NCI-H226 (cell line): ENCODE measurements at regions not wholly inside any gene's neighbourhood (a gene's known extent, or its start where the extent isn't known, plus 50 kb on each side); places are given as distances from the start of the nearest gene placed in this dataset.

Source experiments
- DNase-seq: peaks from one replicate; pipeline ENCODE4 v3.0.0-alpha.2; 2015

DNA sequence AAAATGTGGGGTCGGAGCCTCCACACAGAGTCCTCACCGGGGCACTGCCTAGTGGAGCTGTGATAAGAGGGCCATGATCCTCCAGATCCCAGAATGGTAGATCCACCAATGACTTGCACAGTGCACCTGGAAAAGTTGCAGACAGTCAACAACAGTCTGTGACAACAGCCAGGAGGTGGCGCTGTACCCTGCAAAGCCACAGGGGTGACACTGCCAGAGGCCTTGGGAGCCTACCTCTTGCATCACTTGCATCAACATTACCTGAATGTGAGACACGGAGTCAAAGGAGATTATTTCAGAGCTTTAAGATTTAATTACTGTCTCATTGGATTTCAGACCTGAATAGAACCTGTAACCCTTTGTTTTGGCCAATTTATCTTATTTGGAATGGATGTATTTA lies 614.1 kb upstream of the CDH9 start:
- DNase-seq = no peak

DNA sequence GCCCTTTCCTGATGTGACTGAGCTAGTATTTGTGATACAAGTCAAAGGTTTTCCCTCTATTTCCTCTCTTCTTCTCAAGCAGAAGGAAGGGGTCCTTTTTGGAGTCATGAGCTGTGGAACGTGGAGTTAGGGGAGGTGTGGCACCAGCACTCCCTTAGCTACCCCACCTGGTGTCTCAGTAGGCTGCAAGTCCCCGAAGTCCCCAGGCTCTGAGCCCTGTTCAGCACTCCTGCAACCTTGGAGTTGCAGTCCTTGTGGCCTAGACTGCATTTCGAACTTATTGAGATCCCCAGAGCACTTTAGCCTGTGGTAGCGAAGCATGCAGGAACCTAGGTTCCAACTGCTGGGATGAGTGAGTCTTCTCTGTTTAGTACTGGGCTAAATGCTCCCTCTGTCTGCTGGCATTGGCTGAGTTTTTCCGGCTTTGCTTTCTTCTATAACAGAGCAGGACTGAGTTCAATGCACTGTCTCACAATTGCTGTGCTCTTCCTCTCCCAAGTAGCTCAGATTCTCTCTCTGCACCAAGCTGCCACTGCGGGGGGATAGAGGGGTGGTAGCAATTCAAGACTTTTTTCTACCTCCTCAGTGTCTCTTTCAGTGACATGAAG lies 600.7 kb upstream of the CDH9 start:
- no peak for DNase-seq

DNA sequence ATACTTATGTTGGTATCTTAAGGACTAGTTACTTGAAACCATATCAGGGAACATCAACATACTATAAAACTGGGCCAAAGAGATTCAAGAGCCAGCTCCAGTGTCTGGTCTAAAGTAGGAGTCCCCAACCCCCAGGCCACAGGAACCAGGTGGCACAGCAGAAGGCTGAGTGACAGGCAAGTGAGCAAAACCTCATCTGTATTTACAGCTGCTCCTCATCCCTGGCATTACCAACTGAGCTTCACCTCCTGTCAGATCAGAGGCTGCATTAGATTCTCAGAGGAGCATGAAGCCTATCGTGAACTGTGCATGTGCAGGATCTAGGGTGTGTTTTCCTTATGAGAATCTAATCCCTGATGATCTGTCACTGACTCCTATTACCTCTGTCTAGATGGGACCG lies 581.6 kb upstream of the CDH9 start:
- DNase-seq = no peak

DNA sequence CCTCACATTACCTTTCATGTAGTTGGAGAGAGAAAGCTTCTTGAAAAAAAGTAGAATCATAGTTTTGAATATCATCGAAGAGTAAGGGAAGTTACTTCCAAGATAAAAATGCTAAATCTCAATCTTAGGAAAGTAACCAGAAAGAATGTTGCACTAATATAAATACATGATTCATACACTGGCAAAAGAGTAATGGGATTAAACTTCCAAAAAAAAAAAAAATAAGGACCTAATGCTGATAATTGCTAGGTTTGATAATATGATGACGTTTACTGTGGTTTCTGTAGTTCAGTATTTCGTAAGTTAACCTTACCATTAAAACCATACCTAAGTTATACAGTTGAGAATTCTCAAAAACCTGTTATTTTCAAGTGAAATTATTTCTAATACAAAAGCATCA lies 573.8 kb upstream of the CDH9 start:
- DNase-seq = peak; percentile 39

DNA sequence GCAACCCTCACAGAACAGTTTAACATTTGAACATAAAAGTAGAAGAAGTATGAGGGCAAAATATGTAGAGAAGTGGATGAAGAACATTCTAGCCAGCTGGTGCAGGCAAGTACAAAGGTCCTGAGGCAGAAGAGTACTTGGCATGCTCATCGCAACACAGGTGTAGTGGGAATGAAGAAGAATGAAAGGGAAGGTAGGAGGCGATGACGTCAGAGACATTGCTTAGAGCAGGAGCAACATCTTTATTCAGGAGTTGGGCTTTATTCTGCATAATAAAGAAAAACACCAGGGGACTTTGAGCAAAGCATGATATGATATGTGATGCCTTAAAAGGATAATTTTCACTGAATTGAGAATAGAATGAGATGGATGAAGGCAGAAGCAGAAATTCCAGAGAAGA lies 570.6 kb upstream of the CDH9 start:
- no peak for DNase-seq

DNA sequence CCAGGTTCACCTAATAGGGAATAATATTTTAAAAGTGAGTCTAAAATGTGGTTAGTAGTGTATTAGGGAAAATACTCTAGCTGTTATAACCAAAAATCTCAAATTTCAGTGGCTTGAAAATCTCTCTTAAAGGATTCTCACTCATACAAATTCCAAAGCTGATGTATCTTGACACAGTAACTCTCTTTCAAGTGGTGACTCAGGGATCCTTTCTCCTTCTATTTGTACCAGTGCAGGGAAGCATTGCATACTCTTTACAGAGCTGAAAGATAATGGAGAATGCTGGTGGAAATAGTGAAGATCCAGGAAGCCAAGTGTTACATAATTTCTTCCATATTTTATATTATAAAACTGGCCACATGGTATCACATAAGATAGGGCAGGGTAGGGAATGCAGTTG lies 560.2 kb upstream of the CDH9 start:
- DNase-seq = peak; percentile 80

DNA sequence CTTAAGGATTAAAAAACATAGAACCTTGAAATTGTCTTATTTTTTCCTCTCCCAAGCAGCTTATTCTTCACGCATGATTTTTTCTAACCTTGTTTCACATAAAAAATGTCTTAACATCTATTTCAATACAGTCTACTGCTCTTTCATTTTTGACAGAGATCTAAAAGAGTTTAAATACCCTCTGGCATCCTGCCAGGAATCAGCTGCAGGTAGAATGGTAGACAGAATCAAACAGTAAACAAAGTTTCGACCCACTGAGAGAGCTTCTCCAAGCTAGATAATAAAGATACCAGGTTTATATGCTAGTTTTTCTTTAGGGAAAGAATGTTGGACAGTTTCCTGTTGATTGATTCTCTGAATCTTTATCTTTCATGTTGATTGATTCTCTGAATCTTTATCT lies 555.8 kb upstream of the CDH9 start:
- no peak for DNase-seq

DNA sequence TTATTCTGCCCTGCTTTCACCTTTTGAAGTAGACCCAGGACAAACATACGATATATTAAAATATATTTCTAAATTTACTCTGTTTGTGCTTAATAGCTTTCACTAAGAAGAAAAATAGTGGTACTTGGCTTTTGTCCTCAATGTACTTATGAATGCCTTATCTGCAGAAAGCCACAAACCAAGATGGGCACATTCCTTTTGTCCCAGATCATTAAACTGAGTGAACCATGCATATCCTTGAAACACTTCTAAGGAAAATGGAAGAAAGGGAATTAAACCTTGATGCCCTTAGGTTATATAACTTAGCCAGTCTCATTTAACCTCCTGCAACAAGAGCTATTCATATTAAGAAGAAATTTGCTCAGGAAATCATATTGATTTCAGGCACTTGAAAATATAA lies 553.8 kb upstream of the CDH9 start:
- DNase-seq = peak; percentile 83

DNA sequence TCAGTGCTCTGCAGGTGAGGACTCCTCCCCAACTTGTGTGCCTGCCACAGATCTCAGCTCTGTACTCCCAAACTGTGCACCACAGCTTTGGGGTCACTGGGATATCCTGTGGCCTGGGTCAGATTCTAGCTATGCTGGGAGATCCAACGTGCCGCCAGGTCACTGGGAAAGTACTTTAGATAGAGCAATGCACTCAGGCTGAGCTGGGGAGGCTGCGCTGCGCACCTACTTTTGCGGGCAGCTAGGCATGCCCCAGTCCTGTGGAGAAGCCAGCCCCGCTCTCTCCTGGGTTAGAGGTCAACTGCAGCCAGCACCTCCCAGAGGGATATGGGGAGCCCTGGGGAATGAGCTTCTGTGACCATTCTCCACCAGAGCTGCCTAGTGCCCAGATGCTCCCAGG lies 552.1 kb upstream of the CDH9 start:
- DNase-seq = no peak

DNA sequence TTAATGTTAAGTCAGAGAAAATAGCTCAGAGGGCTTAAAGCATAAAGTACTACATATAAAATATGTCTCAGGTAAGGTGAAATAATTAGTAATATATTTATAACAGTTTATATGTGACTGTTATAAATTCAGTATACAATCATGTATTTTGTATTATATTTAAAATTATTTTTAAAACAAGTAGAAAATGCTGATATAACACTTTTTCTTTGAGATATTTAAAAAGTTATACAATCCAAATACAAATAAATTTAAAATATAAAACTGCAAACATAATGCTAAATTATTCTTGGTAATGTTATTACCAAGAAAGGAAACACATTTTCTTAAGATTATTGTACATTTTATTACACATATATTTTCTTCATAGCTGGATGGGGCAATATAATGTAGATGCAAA lies 539.9 kb upstream of the CDH9 start:
- no peak for DNase-seq

DNA sequence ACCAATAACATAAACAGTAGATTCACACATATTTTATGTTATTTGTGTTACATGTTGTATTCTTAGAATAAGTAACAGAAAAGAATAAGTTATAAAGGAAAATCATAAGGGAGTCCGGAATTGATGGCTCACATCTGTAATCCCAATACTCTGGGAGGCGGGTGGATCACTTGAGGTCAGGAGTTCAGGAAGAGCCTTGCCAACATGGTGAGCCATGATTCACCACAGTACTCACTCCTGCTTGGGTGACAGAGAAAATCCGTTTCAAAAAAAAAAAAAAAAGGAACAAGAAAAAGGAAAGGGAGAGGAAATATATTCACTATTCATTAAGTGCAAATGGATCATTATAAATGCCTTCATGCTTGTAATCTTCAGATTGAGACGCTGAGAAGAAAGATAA lies 533.3 kb upstream of the CDH9 start:
- DNase-seq = no peak

DNA sequence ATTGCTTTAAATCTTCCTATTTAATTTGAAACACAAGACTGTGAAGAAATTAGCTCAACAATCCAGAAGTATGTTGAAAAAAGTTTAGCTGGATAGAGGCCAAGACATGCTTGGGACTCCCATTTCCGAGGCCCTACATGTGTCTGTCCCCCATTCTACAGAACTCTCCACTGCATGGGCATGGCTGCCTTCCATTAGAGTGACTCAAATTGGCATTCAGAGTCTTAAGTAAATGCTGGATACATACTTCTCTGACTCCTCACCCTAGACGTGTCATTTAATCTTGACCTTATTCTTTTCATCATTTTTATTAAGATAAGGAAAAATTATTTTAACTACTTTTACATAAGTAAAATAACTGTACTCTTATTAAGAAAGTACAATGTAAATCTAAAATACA lies 530.4 kb upstream of the CDH9 start:
- peak; percentile 63 for DNase-seq

DNA sequence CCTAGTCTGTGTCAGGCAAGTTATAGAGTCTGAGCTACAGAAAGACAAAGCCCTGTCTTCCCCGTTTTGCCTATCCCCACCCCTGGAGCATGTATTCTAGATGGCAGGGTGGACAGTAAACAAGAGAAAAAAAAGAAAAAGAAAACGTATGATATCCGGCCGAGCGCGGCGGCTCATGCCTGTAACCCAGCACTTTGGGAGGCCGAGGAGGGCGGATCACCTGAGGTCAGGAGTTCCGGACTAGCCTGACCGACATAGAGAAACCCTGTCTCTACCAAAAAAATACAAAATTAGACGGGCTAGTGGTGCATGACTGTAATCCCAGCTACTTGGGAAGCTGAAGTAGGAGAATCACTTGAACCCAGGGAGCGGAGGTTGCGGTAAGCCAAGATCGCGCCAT lies 523.0 kb upstream of the CDH9 start:
- DNase-seq = no peak

DNA sequence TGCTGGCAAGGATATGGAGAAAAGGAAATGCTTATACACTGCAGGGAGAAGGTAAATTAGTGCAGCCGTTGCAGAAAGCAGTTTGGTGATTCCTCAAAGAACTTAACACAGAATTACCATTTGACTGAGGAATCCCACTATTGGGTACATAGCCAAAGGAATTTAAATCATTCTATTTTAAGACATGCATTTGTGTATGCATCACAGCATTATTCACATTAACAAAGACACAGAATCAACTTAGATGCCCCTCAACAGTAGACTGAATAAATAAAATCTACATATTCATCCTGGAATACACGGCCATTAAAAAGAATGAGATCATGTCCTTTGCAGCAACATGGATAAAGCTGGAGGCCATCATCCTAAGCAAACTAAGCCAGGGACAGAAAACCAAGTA lies 510.1 kb upstream of the CDH9 start:
- DNase-seq = no peak

DNA sequence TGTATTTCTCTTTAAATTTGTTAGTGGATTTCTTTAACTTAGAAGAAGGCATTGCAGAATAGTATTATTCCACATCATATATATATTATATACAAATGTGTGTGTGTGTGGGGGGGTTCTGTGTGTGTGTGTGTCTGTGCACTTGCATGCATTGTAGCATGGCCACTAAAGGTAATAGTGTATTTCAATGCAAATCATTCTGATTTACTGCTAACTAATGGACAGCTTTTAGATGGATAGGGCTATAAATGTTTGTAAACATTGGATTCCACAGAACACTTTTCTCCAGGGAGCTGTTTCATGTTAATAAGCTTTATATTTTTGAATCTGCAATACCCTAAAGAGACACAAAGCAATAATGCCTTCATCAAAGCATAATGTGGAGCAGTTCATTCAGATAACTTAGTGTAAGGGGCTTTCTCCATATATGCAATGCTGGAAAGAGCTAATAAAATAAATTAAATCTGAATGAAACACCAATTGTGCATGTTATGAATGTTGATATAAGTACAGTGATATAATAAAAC lies 496.7 kb upstream of the CDH9 start:
- DNase-seq = no peak

DNA sequence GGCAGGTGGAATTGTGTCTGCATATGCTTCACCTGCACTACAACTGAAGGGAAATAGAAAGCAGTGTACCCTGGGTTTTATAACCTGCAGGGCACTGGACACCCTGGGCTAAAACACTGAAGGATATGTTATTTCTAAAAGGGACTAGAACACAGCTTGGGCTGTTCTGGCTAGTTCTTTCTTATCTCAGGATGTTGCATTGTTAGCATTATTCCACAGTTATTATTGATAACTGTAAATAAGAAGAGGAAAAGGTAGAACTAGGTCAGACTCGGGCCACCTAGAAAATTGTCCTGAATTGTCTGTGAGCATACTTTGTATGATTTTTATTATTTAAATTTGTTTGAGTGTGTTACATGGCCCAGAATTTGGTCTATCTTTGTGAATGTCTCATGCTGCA lies 493.9 kb upstream of the CDH9 start:
- no peak for DNase-seq

DNA sequence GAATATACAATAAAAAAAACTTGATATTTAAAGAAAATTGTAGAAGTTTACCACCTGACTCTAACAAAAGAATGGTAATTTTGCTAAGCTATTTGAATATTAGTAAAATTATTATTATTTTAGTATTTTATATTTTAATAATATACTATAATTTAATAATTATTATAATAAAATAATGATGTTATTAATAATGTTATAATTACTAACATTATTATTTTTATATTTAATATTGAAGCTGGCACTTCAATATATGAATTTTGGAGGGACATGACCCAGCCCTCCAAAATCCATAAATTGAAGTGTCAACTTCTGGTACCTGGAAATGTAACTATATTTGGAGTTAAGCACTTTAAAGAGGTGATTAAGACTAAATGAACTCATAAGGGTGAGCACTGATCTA lies 486.1 kb upstream of the CDH9 start:
- DNase-seq = no peak

DNA sequence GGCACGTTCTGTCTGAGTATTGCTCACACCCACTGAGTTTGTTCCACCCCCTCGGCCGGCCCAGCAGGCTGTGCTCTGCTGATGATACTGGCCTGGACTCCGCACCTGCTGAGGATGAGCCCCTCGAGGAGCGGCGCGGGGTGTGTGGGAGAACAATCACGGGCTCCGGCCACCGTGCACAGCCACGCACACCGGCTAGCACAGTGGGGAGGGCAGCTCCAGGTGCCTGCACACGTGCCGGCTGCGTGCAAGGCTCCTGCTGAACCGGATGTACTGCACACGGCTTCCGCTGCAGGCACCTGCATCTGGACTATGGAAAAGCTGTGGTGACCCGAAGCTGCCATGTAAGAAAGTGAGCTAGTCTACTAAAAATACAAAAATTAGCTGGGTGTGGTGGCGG lies 485.2 kb upstream of the CDH9 start:
- no peak for DNase-seq

DNA sequence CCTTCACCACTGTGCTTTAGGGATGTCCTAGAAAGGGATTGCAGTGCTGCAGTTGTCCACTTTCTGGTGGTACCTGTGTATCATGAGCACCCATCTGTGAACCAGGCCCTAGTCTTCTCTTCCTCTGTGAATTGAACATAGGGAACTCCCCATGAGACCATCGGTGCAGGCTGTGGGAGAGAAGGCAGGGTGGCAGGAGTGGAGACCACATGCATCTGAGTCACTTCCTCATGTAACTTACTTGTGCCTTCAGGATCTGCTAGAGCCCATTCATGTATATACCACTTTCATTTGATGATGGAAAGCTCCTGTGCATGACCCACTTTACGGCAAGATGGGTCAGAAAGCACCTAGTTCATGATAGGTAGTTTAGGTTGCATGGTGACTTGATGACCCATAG lies 478.1 kb upstream of the CDH9 start:
- no peak for DNase-seq

DNA sequence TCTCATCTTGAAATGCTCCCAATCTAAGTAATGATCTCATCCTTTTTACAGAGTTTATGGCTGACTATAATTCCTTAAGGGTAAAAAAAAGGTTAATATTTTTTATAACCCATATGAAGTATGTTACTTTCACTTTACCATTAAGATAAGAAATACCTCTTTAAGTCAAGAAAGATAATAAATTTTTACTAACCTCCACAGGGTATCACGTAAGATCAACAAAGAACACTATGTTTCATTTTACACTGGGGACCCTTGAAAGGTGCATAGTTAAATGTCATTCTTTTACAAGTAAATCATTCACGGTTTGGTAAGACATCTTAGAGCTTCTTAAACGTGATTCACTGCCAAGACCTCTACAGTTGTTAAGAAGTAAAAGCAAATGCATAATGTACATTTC lies 472.7 kb upstream of the CDH9 start:
- no peak for DNase-seq

DNA sequence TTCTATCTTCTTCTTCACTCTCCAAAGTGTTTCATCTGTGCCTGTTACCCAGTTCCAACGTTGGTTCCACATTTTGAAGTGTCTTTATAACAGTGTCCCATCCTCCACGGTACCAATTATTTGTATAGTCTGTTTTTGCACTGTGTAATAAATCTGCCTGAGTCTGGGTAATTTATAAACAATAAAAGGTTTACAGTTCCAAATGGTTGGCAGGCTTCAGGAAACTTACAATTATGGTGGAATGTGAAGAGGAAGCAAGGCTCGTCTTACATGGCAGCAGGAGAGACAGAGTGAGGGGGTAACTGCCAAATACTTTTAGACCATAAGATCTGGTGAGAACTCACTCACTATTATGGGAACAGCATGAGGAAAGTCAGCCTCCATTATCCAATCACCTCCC lies 465.4 kb upstream of the CDH9 start:
- no peak for DNase-seq

DNA sequence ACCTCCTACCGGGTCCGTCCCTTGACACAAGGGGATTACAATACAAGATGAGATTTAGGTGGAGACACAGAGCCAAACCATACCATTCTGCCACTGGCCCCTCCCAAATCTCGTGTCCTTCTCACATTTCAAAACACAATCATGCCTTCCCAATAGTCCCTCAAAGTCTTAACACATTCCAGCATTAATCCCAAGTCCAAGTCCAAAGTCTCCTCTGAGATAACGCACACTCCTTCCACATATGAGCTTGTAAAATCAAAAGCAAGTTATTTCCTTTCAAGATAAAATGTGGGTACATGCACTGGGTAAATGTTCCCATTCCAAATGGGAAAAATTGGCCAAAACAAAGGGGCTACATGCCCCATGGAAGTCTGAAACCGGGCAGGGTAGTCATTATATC lies 463.9 kb upstream of the CDH9 start:
- peak; percentile 26 for DNase-seq

DNA sequence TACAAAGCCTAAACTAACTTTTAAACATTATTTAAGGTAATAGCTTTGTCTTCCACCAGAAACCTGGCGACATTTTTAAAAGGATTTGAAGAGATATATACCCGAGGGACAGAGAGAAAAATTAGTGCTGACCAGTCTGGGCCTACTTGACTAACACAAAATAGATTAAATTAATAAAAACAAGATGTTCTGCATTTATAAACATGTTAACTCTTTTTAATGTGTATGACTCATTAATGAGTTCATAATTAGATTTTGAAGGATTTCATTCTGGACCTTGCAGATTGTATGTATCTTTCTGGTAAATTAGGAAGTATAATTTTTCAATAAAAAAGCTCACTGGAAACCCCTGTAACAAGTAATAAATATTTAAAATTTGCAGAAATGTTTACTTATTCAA lies 459.1 kb upstream of the CDH9 start:
- DNase-seq = no peak

DNA sequence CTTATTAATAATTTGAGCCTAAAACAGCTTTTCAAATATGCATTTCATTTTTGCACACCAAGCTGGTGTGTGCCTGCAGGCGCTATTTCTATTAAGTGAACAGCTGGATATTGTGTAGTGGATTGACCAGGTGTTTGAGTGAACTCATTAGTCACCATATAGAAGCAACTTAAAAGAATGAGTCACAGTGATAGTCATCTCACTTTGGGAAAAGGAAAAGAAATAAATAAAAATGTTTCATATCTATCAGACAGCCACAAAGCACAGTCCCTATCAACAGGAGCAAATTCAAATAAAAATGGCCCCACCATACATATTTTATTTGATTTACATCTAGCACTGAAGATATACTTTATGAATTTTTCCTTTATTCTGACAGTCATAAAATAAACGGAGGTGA lies 456.5 kb upstream of the CDH9 start:
- no peak for DNase-seq

DNA sequence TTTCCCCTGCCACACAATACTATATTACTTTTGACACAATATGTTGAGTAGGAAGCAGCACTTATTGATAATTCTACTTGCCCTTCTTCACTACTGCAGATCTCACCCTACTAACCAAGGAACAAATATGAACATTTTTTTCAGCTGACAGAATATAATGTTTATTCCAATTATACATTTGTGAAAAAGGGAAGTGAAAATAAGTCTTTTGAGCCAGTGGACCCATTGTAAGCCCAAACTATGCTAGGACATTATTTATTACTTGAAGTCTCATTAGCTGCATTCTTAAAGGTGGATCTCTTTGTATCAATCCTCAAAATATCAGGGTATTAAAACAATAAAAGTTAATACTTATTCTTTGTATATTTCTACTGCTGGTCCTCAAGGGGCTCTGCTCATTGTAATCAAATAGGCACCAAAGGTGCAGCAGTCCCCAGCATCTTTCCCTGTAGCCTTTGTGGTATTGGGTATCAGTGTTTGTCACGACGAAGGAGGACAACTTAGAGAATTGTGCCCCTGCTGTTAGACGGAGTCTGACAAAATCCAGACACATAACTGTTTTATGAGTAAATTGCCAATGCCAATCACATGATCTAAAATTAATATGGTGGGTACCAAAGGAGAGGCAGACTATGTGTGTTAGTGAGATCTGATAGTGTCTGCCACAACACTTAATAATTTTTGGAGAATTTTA lies 453.5 kb upstream of the CDH9 start:
- no peak for DNase-seq
